Stomach (tissue), 8 donors: ENCODE measurements at regions not wholly inside any gene's neighbourhood (a gene's known extent, or its start where the extent isn't known, plus 50 kb on each side); places are given as distances from the start of the nearest gene placed in this dataset.
"Not testable (repeated sequence)": the region's sequence is repeated elsewhere in the genome, so short reads cannot be mapped to it uniquely, and the experiment has no call there.

Source experiments
- DNase-seq, 2 donors: peaks; one replicate each; pipeline versions ENCODE4 v3.0.0 to v3.0.0-alpha.2; 2013 to 2019
- H3K27ac ChIP-seq, 5 donors: fragments of 200-600 bp in 4 of 5; sonication (generic) in 4 of 5; one replicate each; pipeline ENCODE4 v1.5.1; 2013 to 2019; ENCODE audit warnings: mild to moderate bottlenecking in 1 of 5, moderate library complexity in 1 of 5
- H3K27me3 ChIP-seq, 3 donors: fragments of 200-600 bp; sonication (generic); one replicate each; pipeline ENCODE4 v1.5.1; 2017 to 2019; ENCODE audit warnings: mixed run types in 1 of 3
- H3K36me3 ChIP-seq, 4 donors: fragments of 200-600 bp; sonication (generic); 1 replicate in 3 of 4; 2 replicates in 1 of 4; pipeline ENCODE4 v1.5.1; 2016 to 2019
- H3K4me1 ChIP-seq, 4 donors: fragments of 200-600 bp; sonication (generic); one replicate each; pipeline ENCODE4 v1.5.1; 2016 to 2019
- H3K4me3 ChIP-seq, 4 donors: fragments of 200-600 bp; sonication (generic) in 3 of 4; one replicate each; pipeline ENCODE4 v1.5.1; 2016 to 2019; ENCODE audit warnings: mild to moderate bottlenecking in 1 of 4
- H3K9me3 ChIP-seq, 4 donors: fragments of 200-600 bp; sonication (generic); one replicate each; pipeline ENCODE4 v1.5.1; 2016 to 2019
- CTCF ChIP-seq, 7 experiments: fragments of 450-650 bp in 4 of 7; fragments of 200-600 bp in 3 of 7; sonication (generic) in 3 of 7; IDR thresholded peaks; one replicate each; pipeline ENCODE4 v1.5.1; 2016 to 2019; ENCODE audit warnings: antibody characterized with exemption in 7 of 7, control low read depth in 2 of 7, mild to moderate bottlenecking in 1 of 7
- EP300 ChIP-seq: sonication (generic); formaldehyde crosslinking; IDR thresholded peaks from one replicate; pipeline ENCODE4 v1.6.1; 2017; ENCODE audit warnings: antibody characterized with exemption
- POLR2A ChIP-seq, 4 donors: fragments of 450-650 bp; IDR thresholded peaks; one replicate each; pipeline ENCODE4 v1.6.1; 2016; ENCODE audit warnings: antibody characterized with exemption in 4 of 4, control low read depth in 2 of 4, mild to moderate bottlenecking in 1 of 4, moderate library complexity in 1 of 4
- POLR2AphosphoS5 ChIP-seq, 3 donors: sonication (generic); formaldehyde crosslinking; IDR thresholded peaks; one replicate each; pipeline ENCODE4 v1.6.1; 2016; ENCODE audit warnings: antibody characterized with exemption in 3 of 3
- WGBS, 5 donors: extraction: QIAGEN DNeasy Blood & Tissue Kit in 3 of 5; methylation state at CpG; one replicate each; pipeline versions ENCODE4 v1.1.5 to v1.1.7; 2013 to 2018; 5-methylcytosine and 5-hydroxymethylcytosine counted together
- intact Hi-C: fragments of 100-400 bp; cut with DNase I; formaldehyde crosslinking; loops from one replicate; pipeline ENCODE4 v1.15.1; 2023; ENCODE audit warnings: low total_unique reads
- donor health status: healthy with polysubstance abuse.
- donor health status: Bipolar disorder and iron deficiency.
- donor health status: healthy.

GRCh38 chr13:89205856-89206520 is 1534.8 kb downstream of the SLITRK5 start:
- intact Hi-C loops, result no loop called here
- Histone ChIP-seq H3K36me3 (no peaks in the 10 kb centered on the region), H3K4me3 (no peak overlapping the region), H3K4me1 (no peaks in the 10 kb centered on the region), H3K27me3 (no peaks in the 10 kb centered on the region), H3K27ac (no peak overlapping the region), H3K9me3 (no peaks in the 10 kb centered on the region)
- 68 to 85% (median 72%) methylated on average over 3 of the region's 3 CpGs for WGBS, 5 donors
- DNase-seq, result no peak
- TF ChIP-seq POLR2A (IDR thresholded peaks at IDR 0.05) (no peak), POLR2AphosphoS5 (IDR thresholded peaks at IDR 0.05) (no peak), EP300 (no peak), CTCF (IDR thresholded peaks at IDR 0.05) (no peak)

- no peak overlapping the region for H3K27ac ChIP-seq
- 71 to 91% (median 77%) methylated on average over 1 of the region's 1 CpG for WGBS, 5 donors
- H3K36me3 ChIP-seq, result no peaks in the 10 kb centered on the region
- H3K27me3 ChIP-seq, result no peaks in the 10 kb centered on the region
- intact Hi-C loops, result no loop called here
- no peak for DNase-seq
- no peak overlapping the region for H3K4me3 ChIP-seq
- H3K9me3 ChIP-seq, result no peaks in the 10 kb centered on the region
- TF ChIP-seq EP300 (no peak), POLR2AphosphoS5 (IDR thresholded peaks at IDR 0.05) (no peak), CTCF (IDR thresholded peaks at IDR 0.05) (no peak), POLR2A (IDR thresholded peaks at IDR 0.05) (no peak)
- no peaks in the 10 kb centered on the region for H3K4me1 ChIP-seq
Observed at GRCh38 chr13:89212186-89212585, 1541.0 kb downstream of the SLITRK5 start.

DNA sequence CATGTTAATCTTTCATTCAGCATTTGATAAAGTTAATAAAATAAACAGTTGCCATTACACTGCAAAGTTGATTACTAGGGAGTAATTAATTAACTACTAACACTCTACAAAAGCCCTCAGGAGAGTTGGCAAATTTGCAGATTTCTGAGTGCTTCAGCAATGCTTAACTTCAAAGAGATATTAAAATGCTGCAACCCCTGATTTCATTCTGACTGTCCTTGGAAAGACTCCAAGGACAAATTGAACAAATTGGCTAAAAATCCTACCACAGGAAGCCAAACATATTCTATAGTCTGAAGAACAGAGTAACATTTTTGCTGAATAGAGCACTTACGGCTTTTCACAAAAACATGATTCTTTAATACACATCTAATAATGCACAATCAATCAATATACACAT is 1543.0 kb downstream of the SLITRK5 start:
- DNase-seq, result peak in 1 of 2 donors; percentile 34
- intact Hi-C loops, result no loop called here
- WGBS, 5 donors, result 32 to 57% (median 47%) methylated on average over 1 of the region's 1 CpG
- H3K4me1 ChIP-seq, result no peaks in the 10 kb centered on the region
- peaks cover 0 to 2% (median 0%) of the 10 kb centered on the region in 4 donors for H3K9me3 ChIP-seq
- H3K27me3 ChIP-seq, result no peaks in the 10 kb centered on the region
- H3K4me3 ChIP-seq, result no peak overlapping the region
- H3K27ac ChIP-seq, result no peak overlapping the region
- TF ChIP-seq EP300, result no peak
- no peak for TF ChIP-seq CTCF (IDR thresholded peaks at IDR 0.05)
- no peak for TF ChIP-seq POLR2AphosphoS5 (IDR thresholded peaks at IDR 0.05)
- no peak for TF ChIP-seq POLR2A (IDR thresholded peaks at IDR 0.05)
- H3K36me3 ChIP-seq, result no peaks in the 10 kb centered on the region

DNA sequence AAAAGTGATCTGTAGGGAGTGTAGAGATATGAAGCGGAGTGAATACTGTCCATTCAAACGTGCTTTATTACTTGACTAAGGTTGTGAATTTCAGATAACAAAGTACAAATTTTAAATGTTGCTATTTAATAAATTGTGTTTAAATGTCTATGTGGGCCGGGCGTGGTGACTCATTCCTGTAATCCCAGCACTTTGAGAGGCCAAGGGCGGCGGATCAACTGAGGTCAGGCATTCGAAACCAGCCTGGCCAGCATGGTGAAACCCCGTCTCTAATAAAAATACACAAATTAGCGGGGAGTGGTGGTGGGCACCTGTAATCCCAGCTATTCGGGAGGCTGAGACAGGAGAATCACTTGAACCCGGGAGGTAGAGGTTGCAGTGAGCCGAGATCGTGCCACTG is 1544.1 kb downstream of the SLITRK5 start:
- H3K27ac ChIP-seq, H3K4me3 ChIP-seq, DNase-seq, H3K4me1 ChIP-seq, intact Hi-C loops, H3K36me3 ChIP-seq, H3K9me3 ChIP-seq, H3K27me3 ChIP-seq: not testable (repeated sequence)
- whole genome bisulfite sequencing, 5 donors, result 86 to 90% (median 87%) methylated on average over 13 of the region's 13 CpGs

GRCh38 chr13:89217813-89218212 is 1546.6 kb downstream of the SLITRK5 start:
- no peak for TF ChIP-seq CTCF (IDR thresholded peaks at IDR 0.05)
- TF ChIP-seq POLR2A (IDR thresholded peaks at IDR 0.05), result no peak
- TF ChIP-seq EP300, result no peak
- TF ChIP-seq POLR2AphosphoS5 (IDR thresholded peaks at IDR 0.05), result no peak
- peaks cover 3 to 24% (median 18%) of the 10 kb centered on the region in 4 donors for H3K9me3 ChIP-seq
- H3K36me3 ChIP-seq, result no peaks in the 10 kb centered on the region
- no peaks in the 10 kb centered on the region for H3K27me3 ChIP-seq
- DNase-seq, result no peak
- intact Hi-C loops, result no loop called here
- no peak overlapping the region for H3K27ac ChIP-seq
- H3K4me1 ChIP-seq, result no peaks in the 10 kb centered on the region
- no peak overlapping the region for H3K4me3 ChIP-seq
